NCI-H1436 treated with DMSO at 0.1 percent for 48 hours (cell line): ENCODE measurements at regions not wholly inside any gene's neighbourhood (a gene's known extent, or its start where the extent isn't known, plus 50 kb on each side); places are given as distances from the start of the nearest gene placed in this dataset.

Experiments
- DNase-seq: peaks from one replicate; lab custom pipeline; 2025; lab: John Stamatoyannopoulos, UW

DNA sequence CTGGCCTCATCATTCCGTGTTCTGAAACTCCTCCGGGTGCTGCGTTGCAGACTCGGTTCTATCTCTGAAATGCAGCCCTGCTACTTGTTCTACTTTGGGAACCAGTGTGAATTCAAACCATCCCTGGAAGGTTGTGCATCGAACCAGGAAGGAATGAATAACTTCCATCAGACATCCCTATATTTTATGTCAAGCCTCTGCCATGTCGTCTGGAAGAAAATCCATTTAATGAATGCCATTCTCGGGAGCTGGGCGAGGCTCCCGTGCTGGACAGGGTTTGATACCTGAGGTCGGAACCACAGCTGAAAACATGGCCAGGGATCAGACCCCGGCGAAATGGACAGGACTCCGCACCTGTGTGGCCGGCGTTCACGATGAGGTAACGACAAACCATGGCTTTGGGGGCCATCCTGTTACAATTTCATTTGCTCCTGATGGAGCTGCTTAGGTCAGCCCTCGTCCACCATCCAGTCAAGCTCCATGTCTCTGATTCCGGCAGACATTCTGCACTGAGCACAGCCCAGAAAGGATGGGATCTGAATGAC lies 821.6 kb downstream of the GALR1 start:
- no peak for DNase-seq

DNA sequence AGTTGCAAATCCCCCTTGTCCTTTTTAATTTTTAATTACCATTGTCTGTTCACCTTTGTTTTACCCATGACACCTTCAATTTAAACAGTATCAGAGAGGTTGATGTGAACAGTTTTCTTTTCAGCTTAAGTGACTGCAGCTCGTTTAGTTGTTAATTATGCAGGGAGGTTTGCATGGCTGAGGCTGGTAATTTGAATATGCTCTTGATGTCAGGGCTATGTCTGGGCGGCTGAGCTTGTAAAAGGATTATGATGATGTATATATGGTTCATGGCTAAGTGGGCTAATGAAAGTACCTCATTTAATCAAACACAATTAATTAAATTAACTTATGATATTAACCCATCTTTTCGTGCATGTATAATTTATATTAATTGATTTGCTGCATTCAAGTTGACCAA lies 822.1 kb downstream of the GALR1 start:
- no peak for DNase-seq

DNA sequence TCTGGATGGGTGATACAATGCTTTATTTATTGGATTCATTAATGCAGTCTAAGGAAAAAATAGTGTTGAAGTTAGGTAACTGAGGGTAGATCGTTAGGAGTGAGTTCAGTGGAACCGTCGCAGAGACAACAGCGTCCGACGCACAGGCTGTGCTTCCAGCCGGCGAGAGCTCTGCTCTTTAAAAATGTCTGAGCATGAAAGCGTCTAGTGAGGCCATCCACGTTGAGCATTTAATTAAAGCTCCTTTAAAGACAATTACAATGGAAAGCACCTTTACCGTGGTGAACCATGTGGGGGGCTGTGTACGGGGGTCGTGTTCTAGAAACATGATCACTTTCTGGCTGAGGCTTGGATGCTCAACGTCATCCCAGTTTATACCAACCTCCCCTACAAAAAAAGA lies 822.7 kb downstream of the GALR1 start:
- DNase-seq: no peak

DNA sequence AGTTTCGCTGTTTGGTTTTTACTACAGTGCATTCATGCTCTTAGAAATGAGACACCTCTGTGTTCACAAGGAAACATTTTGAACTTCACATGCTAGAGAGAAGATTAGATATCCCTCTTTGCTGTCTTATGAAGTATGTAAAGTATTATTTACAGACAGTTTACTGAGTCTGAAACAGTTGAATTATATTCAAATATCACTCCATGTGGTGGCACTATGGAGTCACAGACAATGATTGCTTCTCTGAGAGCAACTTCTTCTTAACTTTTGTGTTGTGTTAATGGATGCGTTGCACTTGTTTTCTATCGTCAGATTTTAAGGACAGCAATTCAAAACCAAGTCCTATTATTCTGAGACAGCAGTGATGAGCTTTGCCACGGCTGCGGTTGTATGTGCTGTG lies 823.6 kb downstream of the GALR1 start:
- DNase-seq: no peak

DNA sequence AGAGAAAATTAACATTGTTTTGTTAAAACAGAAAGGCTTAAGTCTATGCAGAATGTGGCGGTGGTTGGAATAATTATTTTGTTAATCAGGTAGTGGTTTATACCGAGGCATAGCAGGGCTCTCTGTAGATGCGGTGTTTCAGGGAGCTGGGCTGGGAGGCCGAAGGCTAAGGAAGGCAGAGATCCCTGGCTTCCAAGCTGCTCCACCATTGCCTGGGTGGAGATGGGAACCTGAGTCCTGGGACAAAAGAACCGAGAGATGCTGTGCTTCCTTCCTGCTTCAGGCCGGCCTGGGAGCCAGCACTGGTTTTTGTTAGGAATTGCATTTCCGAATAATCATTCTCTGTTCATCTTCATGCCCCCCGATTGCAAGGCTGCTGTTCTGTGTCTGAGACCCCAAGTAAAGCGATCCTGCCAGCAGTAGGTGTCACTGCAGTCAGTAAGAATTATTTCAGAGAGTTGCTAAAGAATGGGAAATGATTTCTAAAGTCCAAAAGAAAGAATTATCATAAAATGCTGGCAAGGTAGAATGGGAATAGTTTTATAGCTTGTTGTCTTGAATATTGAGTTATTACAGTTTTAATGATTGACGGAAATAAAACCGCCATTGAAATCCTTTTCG lies 824.9 kb downstream of the GALR1 start:
- no peak for DNase-seq

DNA sequence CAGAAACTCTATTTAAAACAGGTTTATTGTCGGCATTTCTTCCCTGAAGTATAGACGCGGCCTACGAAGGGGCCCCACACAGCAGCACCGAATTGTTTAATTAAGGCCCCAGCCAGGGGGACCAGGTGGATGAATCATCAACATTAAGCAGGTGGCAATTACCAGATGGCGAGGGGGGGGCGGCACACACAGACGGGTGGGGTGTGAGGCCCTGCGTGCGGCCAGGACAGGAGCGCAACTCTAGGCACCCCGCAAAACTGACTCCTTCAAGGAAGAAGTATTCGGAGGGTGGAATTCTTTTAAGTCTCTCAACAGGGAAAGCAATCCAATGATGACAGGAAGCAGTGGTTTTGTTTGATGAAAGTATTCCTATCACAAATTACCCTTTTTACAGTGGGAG lies 830.4 kb downstream of the GALR1 start:
- DNase-seq: no peak

DNA sequence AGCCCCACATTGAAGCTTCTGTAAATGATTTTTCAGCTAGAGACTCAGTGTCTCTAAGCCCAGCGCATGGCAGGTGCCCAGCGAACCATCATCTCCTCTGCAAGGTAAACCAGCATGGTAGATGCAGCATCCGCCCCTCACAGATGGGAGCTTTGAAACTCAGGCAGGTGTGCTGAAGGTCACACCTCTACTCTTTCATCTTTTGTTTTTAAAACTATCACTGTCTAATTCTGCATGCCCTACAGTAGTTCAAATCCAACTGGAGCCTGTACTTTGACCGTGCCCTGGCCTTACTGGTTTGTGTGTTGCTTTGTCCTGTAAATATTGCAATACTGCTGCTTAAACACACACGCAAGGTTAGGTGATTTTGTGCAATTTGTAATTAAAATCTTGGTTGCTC lies 831.1 kb downstream of the GALR1 start:
- no peak for DNase-seq

DNA sequence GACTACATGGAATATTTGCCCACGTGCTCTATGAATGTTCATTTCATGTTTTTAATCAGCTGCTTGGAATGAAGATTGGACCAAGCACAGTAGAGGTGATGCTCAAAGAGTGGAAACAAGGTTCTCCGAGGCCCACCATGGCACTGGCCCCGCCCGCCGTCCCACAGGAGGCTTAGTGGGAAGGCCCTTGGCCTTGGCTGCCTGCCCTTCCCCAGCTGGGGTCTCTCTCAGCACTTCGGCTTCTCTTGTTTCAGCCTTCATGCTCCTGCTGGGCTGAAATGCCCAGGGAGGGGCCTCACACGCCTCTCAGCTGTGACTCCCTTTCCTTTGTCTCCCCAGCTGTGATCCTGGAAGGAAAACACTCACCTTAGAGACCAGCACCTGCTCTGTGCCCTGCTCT lies 833.2 kb downstream of the GALR1 start:
- no peak for DNase-seq

DNA sequence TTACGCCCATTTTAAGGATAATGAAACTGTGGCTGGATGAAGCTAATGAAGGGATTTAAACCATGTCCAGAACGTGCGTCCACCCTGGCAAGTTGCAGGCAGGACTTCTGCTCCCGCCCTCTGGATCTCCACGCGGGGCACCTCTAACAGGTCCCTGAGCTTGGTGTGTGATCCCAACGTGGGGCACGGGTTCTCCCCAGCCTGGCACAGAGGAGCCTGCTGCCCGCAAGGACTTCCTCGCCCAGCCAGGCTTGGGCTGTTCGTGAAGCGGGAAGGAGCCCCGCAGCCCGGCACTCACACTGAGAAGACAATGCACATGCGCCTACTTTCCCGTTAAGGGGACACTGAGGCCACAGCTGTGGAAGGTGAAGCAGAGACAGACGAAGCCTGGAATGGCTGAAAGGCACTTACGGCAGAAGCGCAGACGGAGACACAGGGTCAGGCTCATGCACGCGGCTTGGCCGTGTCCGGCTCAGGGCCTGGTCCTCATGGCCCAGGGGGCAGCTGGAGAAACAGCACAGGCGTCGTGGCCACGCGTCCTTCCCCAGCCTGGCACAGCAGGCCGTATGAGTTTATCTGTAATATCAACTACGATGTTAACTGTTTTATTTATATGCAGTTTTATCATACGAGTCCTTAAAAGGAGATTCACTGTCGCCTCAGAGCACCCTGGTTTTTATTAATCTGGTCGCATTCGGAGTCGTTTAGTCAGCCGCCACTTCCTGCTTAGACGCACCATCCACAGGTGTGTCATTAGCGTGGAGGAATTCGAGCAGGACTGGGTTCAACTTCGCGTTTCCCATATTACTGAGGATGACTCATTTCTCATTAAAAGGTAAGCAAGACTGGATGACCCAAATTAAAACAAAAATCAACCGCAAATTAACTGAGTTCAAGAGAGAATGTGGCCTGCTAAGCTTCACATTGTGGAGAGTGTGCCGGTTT lies 835.9 kb downstream of the GALR1 start:
- no peak for DNase-seq

DNA sequence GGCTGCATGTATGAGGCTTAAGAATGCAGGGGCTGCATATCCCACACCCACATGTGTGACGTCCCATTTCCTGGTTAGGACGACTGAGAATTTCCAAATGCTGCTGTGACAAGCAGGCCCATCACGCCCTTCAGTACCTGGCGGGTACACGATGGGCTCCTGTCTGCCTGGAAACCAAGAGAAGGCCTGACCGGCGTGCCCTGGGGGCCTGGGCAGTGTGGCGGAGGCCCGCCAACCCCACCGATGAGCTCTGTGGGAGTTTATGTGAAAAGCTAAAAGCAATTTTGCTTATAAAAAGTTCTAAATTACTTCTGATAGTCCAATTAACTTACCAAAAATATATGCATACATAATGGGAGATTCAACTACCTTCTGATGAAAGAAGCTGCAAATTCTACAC lies 837.3 kb downstream of the GALR1 start:
- no peak for DNase-seq

DNA sequence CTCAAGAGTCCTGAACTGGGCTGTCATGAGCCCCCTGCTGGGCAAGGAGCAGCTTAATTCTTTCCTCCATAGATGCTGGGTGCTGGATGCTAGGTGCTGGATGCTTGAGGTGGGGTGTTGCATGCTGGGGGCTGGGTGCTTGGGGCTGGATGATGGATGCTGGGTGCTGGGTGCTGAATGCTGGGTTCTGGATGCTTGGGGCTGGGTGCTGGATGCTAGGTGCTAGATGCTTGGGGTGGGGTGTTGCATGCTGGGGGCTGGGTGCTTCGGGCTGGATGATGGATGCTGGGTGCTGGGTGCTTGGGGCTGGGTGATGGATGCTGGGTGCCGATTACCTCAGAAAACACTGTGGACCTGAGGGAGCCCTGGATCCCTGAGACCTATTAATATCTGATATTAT lies 837.7 kb downstream of the GALR1 start:
- no peak for DNase-seq

DNA sequence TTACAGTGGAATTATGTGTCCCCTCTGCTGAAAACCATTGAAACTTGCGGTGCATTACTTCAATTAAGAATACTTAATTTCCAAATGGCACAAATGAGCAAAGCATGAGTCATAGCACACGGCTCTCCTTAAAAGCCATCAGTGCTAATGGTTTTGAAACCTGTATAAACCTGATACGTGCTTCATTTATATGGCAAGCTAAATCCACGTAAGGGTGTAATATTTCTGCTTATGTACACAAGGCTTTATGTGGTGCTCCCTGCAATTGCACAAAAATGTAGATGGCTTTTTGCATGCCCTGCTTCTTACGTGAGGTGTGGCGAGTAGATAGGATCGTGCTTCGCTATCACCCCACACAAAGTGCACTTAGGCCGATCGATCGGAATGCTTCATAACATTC lies 840.9 kb downstream of the GALR1 start:
- peak; percentile 76 for DNase-seq

DNA sequence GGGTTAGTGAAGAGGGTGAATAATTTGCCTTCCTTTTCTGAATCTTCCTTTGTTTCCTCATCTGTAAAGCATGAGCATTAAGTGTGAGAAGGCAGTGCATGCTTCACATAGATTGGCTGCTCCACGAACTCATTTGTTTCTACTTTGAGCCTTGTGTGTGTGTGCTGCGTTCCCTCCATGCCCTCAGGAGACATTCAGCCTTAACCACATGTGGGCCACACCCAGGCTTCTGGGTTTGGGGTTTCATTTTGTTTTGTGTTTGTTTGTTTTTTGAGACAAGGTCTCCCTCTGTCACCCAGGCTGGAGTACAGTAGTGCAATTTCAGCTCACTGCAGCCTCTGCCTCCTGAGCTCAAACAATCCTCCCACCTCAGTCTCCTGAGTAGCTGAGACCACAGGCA lies 843.3 kb downstream of the GALR1 start:
- no peak for DNase-seq

DNA sequence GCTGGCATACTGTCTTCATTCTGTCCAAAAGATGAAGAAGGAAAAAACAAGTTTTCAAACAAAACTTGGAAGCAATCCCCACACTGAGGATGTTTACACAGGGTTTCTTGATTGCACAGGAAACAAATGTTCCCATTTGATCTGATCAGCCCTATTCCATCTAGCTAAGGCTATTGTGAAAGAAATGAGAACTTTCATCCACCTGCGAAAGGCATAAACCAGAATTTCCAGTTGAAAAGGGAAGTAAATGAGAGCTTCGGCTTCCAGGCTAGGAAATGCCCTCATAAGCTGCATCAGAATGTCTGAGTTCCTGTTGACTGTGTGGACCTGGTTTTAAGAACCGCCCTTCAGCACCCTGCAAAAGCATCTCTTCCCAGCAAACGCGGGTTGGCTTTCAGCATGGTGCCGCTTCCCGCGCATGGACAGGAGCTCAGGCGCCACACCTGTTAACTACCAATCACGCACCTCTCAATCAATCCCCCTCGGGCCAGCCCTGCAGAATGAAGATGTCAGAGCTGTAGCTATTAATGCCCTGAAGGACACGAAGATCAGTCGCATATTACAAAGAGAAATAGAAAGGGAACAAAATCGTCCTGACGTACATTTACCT lies 850.4 kb downstream of the GALR1 start:
- no peak for DNase-seq

DNA sequence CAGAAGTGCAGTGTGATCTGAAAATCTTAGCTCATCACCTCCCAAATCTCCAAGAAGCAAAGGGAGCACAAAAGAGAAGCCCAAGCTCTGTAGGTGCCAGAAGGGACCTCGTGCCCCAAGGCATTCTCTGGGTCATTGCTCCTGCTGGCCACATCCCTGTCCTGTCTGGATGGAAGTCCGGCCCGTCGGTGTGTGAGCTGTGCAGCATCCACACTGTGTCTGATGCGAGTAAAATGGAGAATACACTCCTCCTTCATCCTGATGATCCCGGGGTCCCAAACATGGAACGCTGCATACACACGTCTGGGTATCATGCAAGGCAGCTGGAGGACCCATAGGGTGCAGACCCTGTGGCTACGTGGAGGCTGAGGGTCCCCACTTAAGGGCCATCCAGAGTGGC lies 851.4 kb downstream of the GALR1 start:
- no peak for DNase-seq

DNA sequence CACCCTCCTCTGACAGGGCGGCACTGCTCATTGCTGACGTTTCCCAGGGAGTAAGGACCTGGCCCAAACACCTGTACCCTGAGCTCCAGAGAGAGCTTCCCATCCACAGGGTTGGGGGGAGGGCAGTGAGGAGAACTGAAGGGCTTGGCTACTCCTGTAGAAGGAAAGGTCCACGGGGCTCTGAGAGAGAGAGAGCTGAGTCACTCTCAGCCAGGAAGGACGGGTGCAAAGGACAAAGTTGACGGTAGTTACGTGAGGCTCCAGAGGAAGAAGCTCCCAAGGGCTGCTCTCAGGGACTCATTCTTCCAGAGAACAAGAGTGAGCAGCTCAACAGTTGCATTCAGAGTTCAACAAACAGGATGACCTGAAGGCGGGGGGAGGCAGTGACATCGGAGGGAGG lies 852.5 kb downstream of the GALR1 start:
- DNase-seq: no peak

DNA sequence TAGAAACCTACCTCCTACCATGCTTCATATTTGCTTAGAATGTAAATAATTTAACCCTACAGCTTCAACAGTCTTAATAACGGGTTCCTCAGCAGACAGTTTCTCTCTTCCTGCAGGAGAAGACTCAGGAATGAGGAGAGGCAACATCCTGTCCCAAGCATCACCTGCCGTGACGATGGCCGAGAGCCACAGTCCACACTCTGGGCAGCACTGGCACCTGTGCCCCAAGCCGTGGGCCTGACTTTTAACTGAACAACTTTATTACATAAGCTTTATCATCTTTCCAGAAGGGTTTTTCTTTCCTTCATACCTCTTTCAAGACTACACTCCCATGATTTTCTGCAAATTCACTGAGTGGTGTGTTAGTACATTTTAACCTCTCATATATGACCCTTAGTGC lies 856.0 kb downstream of the GALR1 start:
- DNase-seq: no peak

DNA sequence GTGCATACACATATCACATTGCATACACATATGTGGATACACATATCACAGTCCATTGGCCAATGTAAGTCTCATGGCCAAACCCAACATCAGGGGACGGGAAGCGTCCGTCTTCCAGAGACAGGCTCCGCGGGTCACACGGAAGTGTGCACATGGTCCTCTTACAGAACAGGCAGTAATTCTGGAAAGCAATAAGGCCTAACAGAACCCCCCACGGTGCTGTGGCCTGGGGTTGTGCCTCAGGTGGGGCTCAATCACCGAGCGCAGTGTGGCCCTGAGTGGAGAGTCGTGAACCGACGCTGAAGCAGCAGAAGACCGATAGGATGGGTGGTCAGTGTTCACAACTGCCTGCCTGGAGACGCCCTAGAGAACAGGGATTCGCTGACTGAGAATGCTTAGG lies 857.3 kb downstream of the GALR1 start:
- no peak for DNase-seq

DNA sequence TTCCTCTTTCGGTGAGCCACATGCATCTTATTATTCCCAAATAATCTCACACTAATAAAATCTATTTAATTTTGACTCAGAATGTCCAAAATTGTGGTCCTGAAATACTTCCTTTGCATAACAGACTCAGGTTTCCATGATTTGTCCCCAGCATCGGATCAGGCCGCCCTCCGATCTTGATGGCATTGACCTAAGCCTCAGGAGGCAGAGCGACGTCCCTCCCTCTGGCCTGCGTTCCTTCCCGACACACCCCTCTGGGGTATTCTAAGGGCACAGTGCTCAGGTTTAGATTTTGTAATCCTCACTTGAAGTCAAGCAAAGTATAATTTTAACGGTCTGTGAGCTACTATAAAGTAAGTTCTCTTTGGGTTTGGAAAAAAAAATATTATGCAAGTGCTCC lies 857.7 kb downstream of the GALR1 start:
- DNase-seq: no peak

DNA sequence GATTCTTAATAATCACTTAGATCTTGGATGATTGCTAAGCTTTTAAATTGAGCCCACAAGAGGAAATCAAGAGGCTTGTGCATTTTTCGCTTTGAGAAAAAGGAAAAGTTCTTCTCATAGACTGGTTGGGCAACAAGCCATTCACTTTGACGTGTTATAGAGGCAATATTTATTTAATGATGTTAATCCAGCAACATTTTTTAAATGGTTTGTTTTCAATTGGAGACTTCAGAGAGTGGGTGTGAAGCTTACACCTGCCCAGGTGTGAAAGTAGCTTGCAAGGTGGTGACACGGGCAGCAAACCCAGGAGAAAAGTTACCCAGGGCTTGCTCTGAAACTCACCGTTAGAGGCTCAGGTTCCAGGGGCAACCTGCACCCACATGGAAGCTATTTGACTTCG lies 858.9 kb downstream of the GALR1 start:
- no peak for DNase-seq

DNA sequence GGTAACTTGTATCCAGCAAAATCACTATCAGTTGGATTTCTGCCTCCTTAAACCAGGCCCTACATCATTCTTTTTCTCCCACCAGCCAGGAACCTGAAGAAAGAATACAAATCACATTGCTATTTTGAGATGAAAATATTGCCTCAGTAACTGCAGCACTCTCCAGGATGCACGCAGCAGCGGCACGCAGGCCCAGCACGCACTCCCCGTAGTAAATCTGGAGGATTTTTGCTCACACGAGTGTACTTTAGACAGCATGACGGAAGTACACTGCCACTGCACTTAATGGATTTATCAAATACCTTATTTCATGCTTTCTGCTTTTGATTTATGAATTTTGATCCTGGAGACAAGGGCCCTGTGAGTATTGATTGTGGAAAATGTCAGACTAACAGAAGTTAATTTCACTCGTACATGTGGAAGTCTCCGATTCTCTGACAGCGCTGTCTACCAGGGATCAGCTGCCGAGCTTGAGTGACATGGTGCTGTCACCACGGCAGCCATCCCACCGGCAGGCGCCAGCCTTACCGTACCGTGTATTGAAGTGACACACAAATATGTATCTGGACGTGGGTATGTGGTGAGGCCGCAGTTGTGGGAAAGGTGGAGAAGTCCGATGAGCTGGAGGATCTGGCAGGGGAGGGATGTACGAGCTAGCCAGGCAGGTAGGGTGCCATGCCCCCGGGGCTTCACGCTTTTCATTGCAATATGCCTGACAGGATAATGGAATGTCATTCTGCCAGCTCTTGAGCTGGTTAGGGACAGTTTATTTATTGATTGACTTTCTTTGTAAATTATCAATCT lies 863.7 kb downstream of the GALR1 start:
- DNase-seq: no peak

DNA sequence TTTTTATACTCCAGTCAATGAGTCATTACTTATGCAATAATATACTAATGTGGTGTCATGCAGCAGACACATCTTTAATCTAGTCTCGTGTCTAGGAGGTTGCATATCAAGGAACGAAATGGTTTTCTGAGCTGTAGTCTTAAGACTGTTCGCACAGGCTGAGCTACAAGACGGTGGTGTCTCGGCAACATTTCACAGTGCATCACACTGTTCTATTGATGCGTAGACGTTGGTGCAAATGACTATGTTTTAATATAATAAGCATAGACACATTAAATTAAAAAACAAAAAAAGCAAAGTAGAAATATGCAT lies 864.2 kb downstream of the GALR1 start:
- DNase-seq: no peak
